Activated CD8-positive, alpha-beta memory T cell treated with anti-CD3 and anti-CD28 coated beads, Interleukin-2, amount 50 U/mL, for 24 hours (primary cell): ENCODE measurements at regions not wholly inside any gene's neighbourhood (a gene's known extent, or its start where the extent isn't known, plus 50 kb on each side); places are given as distances from the start of the nearest gene placed in this dataset.

Source experiments
- DNase-seq: peaks from one replicate; pipeline ENCODE4 v3.0.0-alpha.2; 2020; ENCODE audit errors: extremely low read depth

DNA sequence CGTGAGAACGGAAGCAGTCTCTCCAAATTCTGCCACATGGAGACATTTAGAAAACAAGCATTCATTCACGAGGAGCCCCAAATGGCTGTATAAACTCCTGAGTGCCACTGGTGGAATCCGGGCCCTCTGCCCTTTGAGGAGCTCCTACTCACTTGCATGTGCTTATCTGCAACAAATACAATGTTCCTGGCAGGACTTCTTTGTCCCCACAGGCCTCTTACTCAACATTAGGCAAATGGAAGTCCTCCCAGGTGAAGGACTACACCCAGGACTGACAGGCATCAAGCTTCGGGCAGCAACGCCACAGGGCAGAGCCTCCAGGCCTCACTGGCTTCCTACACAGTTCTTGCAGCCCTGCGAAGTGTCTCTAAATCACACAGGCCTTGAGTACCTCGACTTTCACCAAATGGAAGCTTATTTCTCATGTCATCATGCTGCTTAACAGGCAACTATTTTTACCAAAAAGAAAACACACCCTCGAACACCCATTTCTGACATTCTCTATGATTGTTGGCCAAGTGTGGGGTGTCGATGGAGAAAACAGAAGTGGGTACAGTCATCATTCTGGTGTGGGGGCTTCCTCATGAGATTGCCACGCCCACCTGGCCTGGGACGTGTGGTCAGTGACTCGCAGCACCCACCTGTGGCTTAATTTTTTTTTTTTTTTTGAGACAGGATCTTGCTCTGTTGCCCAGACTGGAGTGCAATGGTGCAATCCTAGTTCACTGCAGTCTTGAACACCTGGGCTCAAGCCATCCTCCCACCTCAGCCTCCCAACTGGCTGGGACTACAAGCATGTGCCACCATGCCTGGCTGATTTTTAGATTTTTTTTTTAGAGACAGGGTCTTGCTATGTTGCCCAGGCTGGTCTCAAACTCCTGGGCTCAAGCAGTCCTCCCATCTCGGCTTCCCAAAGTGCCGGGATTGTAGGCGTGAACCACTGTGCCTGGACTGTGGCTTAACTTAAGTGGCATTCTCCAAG, 186.8 kb upstream of the GLI2 start:
- no peak for DNase-seq

GRCh38 chr2:120549841-120550240, 185.8 kb upstream of the GLI2 start:
- no peak for DNase-seq

DNA sequence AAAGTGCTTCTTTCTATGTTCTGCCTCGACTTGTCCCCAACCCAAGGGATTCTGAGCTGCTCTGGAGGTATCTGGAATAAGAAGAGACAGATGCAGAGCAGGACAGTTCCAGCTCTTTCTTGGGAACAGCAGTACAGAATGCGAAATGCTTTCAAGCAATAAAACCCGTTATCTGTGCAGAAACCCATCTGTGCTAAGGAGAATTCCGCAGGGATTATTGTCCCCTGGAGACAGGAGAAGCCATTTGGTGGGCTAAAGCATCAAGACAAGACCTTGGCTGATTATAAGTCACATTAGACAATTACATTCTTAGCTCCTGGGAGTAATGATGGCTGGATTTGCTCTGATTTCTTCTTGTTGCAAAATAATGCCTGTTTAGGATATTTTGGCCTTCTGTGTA, 185.4 kb upstream of the GLI2 start:
- no peak for DNase-seq

DNA sequence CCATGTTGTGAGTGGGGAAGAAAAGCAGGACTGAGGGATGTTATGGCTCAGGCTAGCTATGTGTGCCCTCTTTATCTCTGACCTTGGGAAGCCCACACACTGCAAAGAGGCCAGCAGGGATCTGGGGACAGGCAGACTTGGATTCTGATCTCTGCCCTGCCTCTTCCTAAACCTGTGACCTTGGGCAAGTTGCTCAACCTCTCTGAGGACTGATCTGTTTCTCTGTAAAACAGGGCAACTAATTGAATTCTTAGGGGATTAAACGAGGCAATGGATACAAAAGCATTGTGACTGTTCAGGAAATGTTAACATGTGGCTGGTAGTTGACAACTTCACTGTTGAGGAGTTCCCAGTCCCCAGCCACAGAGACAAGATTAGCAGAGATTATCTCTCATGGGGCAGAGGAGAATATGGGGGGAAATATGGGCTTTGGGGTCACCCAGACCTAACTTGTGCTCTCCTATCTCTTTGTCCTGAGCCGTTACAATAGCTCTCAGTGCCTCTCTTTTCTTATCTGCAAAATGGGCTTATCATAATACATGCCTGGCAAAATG, 184.7 kb upstream of the GLI2 start:
- no peak for DNase-seq

DNA sequence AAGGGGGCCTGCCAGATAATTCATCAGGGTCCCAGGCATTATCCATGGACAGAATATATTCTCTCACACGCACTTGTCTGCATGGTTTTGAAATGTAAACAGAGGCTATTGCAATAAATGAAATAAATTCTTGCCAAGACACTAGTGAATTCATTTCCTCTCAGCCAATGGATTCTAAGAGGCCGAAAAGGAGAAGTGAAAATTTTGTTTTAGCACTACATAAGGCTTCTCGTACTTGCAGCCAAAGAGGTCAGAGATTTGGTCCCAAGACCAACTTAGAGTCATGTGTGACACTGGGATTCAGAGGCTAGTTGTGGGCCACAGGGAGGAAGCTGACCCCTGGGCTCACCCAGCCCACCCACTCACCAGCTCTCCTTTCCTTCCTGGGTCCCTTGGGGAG, 184.1 kb upstream of the GLI2 start:
- no peak for DNase-seq

GRCh38 chr2:120552079-120552478, 183.6 kb upstream of the GLI2 start:
- no peak for DNase-seq

DNA sequence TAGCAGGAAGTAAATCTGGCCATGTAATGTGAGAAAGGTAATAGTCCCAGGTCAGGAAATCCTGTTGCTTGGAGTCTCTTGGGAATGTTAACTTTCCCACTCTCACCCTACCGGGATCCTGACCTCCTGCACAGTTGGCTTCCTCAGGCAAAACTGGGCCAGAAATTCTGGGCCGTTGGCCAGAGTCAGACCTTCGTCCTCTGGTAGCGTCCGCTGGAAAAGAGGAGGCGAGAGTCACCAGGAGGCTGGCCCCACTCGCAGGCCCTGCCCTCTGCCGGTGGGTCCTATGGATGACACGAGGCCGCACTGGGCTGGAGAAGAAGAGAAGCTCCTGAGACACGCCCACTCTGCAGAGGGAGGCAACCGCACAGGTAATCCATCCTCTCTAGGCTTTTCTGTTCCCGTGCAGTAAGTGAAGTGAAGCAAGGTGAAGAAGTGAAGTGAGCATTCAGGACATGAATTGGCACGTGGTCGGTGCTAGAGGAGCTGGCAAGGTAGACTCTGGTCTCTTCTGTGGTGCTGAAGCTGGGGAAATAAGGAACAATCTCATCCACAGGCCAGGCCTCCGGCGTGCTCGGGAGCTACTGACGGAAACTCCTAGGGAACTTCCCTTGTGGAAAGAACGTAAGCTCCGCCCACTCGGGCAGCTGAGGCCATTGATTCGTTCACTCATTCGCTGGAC, 182.7 kb upstream of the GLI2 start:
- no peak for DNase-seq

GRCh38 chr2:120554625-120555032, 181.0 kb upstream of the GLI2 start:
- no peak for DNase-seq

DNA sequence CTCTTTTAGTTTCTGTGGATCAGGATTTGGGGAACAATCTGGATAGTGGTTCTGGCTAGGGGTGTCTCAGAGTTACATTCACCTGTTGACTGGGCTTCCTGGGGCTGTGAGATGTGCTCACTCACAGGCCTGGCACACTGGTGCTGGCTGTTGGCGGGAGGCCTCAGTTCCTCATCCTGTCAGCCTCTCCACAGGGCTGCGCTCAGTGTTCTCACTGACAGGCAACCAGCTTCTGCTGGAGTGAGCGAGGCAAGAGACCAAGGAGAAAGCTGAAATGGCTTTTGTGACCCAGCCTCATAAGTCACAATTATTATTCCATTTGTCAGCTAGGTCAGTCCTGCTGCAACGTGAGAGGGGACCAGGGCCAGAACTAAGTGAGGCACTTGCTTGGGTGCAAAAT, 180.6 kb upstream of the GLI2 start:
- DNase-seq = no peak

DNA sequence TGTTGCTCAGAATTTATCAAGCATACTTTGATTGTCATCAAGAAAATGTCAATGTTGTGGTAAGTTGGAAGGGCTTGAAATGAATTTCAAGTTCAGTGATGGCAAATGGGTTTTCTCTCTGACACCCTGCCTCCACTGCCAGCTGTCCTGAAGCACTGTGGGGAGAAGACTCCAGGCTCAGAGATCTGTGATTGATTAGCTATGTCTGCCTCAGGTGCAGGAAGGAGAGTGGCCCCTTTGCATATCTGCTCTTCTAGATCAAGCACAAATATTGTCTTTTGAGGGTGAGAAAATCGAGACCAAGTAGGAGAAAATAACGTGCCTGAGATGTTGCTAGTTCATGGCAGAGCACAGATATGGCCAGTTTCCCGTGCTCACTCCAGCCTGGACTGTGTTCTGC, 178.8 kb upstream of the GLI2 start:
- no peak for DNase-seq

GRCh38 chr2:120558847-120559246, 176.8 kb upstream of the GLI2 start:
- no peak for DNase-seq

DNA sequence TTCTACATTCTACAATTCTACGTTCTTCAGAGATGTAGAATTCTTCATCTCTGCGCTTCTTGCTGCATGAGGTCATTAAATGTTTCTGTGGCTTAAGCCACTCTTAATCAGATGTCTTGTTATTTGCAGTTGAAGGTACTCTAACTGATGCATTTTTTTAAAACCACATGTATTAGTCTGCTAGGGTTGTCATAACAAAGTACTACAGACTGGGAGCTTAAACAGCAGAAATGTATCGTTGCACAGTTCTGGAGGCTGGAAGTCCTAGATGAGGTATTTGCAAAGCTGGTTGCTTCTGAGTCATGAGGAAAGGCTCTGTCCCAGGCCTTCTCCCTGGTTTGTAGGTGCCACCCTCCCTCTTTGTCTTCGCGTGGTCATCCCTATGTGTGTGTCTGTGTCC, 176.3 kb upstream of the GLI2 start:
- DNase-seq = no peak

- no peak for DNase-seq
Observed at GRCh38 chr2:120560330-120560729, 175.3 kb upstream of the GLI2 start.

DNA sequence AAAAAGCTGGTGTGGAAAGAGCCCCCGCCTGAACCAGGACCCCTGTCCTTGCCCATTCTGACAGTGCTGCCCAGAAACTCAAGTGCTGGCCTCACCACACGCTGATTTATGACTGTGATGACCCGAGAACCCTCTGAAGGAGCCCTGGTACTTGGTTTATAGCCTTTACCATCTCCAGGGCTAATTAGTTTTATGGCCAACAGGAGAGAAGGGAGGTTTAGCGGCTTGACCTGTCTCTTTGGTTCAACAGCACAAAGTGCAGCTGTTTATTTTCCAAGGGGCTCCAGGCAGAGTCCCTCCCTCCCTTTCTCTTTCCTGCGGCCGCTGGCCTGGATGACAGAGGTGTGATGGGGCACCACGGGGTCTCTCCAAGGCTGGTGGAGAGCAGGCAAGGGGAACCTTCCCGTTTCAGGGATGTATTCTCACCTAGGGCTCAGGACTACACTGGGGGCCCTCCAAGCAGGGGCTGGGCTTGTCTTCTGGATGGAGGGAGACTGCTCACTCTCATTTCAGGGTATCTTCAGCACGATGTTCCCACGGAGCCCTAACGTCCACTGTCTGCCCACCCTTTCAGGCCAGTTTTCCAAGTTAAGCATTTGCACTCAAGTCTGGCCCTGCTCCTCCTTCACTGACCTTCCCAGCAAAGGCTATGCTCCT, 174.2 kb upstream of the GLI2 start:
- DNase-seq = no peak

- no peak for DNase-seq
Observed at GRCh38 chr2:120562218-120563005, 173.3 kb upstream of the GLI2 start.

DNA sequence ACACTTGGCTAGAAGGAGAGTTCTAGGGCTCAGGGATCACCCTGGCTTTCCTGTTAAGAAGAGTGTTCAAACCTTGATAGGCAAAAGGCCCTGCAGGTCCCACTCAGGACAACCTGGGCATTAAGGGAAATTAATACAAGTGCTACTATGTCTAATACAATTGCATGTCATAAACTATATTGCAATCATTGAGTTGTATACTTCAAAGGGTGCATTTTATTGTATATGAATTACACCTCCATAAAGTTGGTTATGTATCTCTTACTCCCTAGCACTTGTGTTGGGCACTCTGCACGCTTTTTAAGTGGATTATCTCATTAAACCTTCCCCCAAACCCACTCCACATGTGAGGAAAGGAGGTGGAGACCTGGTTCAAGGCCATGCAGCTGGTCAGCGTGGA, 172.1 kb upstream of the GLI2 start:
- no peak for DNase-seq

DNA sequence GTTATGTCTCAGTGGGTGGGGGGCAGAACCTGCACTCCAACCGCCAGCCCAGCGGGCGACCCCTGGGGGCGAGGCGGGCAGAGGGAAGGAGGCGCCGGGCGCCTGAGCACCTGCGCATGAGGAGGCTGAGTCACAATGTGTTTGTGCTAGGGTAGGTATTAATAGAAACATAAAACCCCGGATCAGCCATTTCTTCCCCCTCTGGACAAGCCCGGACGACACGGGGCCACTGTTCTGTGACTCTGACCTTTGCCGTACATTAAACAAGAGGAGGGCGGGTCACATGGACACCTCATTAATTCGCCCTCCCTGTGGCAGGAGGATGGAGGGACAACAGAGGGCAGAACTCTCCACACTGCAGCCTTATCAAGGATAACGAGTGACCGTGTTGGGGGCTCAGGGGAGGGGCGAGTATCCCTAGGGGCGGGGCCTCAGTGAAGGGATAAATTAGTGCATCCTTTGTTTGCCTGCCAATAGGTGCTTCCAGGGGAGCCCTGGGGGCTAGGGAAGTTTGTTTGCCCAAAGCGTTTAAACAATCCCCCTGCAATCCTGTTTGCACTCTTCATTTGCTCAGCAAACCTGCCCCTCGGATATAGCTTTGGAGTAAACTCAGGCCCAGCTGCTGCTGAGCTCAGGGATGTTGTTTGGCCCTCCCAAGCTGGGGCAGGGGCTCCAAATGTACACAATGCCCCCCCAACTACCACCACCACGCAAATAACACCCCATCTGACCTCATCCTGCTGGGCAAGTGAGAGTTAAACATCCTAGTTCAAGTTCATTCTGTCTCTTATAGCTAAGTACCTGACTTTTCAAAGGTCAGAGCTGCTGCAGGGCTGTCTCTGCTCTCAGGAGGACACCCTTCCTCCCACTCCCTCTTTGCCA, 171.2 kb upstream of the GLI2 start:
- DNase-seq = no peak

GRCh38 chr2:120565095-120565460, 170.6 kb upstream of the GLI2 start:
- DNase-seq = no peak

DNA sequence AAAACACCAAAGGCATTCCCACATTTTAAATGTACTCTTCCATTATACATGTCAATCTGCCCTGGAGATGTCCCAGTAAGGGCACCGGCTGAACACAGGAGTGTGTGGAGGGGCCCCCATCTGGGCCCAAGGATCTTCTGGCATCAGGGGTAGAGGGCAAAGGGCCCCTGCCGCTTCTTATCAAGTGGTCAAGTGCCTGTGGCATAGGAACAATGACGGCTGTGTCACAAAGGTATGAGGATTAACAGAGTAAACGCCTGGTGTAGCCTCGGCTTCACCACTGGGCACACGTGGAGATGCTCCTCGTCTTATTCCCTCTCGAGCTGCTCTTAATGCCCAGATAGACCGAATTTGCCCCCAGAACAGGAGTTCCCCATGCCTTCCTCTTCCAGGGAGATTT, 169.7 kb upstream of the GLI2 start:
- no peak for DNase-seq

GRCh38 chr2:120566331-120567035, 169.2 kb upstream of the GLI2 start:
- no peak for DNase-seq
